Vagina (tissue), 2 donors: ENCODE measurements at regions not wholly inside any gene's neighbourhood (a gene's known extent, or its start where the extent isn't known, plus 50 kb on each side); places are given as distances from the start of the nearest gene placed in this dataset.

ENCODE experiments used
- DNase-seq, 2 donors: peaks; one replicate each; pipeline ENCODE4 v3.0.0-alpha.2; 2017; ENCODE audit errors: extremely low spot score in 2 of 2
- H3K27ac ChIP-seq: fragments of 200-600 bp; sonication (generic); one replicate; pipeline ENCODE4 v1.5.1; 2019
- H3K27me3 ChIP-seq: fragments of 200-600 bp; sonication (generic); one replicate; pipeline ENCODE4 v1.5.1; 2019
- H3K36me3 ChIP-seq, 2 donors: fragments of 200-600 bp; sonication (generic); one replicate each; pipeline ENCODE4 v1.5.1; 2017 to 2019
- H3K4me1 ChIP-seq: fragments of 200-600 bp; sonication (generic); one replicate; pipeline ENCODE4 v1.5.1; 2019
- H3K4me3 ChIP-seq, 2 donors: fragments of 200-600 bp; sonication (generic); 1 replicate in 1 of 2; 2 replicates in 1 of 2; pipeline ENCODE4 v1.5.1; 2016 to 2019
- H3K9me3 ChIP-seq: fragments of 200-600 bp; sonication (generic); one replicate; pipeline ENCODE4 v1.5.1; 2019
- CTCF ChIP-seq, 3 experiments: fragments of 450-650 bp in 2 of 3; fragments of 200-600 bp in 1 of 3; sonication (generic) in 1 of 3; IDR thresholded peaks; one replicate each; pipeline ENCODE4 v1.5.1; 2017 to 2019; ENCODE audit warnings: antibody characterized with exemption in 3 of 3, mild to moderate bottlenecking in 2 of 3, moderate library complexity in 2 of 3
- POLR2A ChIP-seq, 2 donors: fragments of 450-650 bp; IDR thresholded peaks; one replicate each; pipeline ENCODE4 v1.6.1; 2017; ENCODE audit warnings: antibody characterized with exemption in 2 of 2, mild to moderate bottlenecking in 2 of 2, moderate library complexity in 2 of 2
- POLR2AphosphoS5 ChIP-seq, 2 donors: sonication (generic); formaldehyde crosslinking; IDR thresholded peaks; one replicate each; pipeline ENCODE4 v1.9.0; 2017; ENCODE audit warnings: antibody characterized with exemption in 2 of 2, mild to moderate bottlenecking in 2 of 2, low read depth in 1 of 2; ENCODE audit not compliant: insufficient read depth in 1 of 2
- intact Hi-C: fragments of 100-400 bp; cut with DNase I; formaldehyde crosslinking; loops from one replicate; pipeline ENCODE4 v1.15.1; 2023

GRCh38 chr2:107772353-107772752, 54.3 kb upstream of the RGPD4 start:
- no peak overlapping the region for H3K27ac ChIP-seq
- DNase-seq, result no peak
- intact Hi-C loops, result no loop called here

DNA sequence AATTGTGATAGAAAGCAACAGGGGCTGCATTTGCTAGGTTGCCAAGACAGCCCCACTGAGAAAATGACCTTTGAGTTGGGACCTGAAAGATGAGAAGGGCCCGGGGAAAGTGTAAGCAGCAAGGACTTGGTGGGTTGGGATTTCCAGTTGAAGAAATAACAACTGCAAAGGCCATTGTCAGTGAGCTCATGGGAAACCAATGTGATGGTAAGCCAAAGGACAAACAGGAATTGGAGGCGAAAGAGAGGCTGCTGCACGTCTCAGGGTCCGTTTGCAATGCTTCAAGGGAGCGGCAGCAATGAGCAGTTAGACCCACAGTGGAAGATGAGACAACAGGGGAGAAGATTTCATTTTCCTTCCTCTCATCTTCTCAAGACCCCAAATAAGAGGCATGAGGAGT, 51.5 kb upstream of the RGPD4 start:
- Histone ChIP-seq H3K9me3 (no peaks in the 10 kb centered on the region), H3K27ac (no peak overlapping the region), H3K4me1 (no peaks in the 10 kb centered on the region), H3K27me3 (no peaks in the 10 kb centered on the region), H3K4me3 (no peak overlapping the region), H3K36me3 (no peaks in the 10 kb centered on the region)
- TF ChIP-seq POLR2AphosphoS5 (IDR thresholded peaks at IDR 0.05; ENCODE audit: insufficient read depth in 1 of 2, low read depth in 1 of 2), result no peak
- TF ChIP-seq CTCF (IDR thresholded peaks at IDR 0.05), result no peak
- no peak for TF ChIP-seq POLR2A (IDR thresholded peaks at IDR 0.05)
- intact Hi-C loops, result no loop called here
- no peak for DNase-seq

More at GRCh38 chr2:107772353-107772752, 54.3 kb upstream of the RGPD4 start:
- Histone ChIP-seq H3K36me3 (no peaks in the 10 kb centered on the region), H3K9me3 (no peaks in the 10 kb centered on the region), H3K4me3 (no peak overlapping the region), H3K4me1 (no peaks in the 10 kb centered on the region), H3K27me3 (no peaks in the 10 kb centered on the region)
- TF ChIP-seq POLR2A (IDR thresholded peaks at IDR 0.05) (no peak), POLR2AphosphoS5 (IDR thresholded peaks at IDR 0.05; ENCODE audit: insufficient read depth in 1 of 2, low read depth in 1 of 2) (peak in 1 of 2 donors; percentile 70), CTCF (IDR thresholded peaks at IDR 0.05) (no peak)

DNA sequence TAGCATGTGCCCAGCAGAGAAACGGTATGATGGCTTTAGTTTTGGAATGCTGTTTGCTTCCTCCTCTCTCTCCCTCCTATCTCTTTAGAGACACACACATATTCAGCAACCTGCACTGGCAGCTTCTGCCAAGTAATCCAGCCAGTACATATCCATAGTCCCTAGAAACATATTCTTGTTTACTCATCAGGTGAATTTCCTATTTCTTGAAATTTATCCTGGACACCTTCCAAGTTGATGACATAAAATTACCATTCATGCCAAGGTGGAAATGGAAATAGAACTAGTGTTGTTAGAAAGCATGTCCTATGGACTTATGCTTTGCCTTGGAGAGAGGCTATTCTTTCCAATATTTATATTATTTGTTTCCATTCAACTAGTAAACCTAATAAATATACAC, 50.9 kb upstream of the RGPD4 start:
- no peaks in the 10 kb centered on the region for H3K9me3 ChIP-seq
- no peaks in the 10 kb centered on the region for H3K27me3 ChIP-seq
- intact Hi-C loops, result no loop called here
- H3K4me3 ChIP-seq, result no peak overlapping the region
- TF ChIP-seq CTCF (IDR thresholded peaks at IDR 0.05) (no peak), POLR2AphosphoS5 (IDR thresholded peaks at IDR 0.05; ENCODE audit: insufficient read depth in 1 of 2, low read depth in 1 of 2) (no peak), POLR2A (IDR thresholded peaks at IDR 0.05) (no peak)
- no peak for DNase-seq
- H3K4me1 ChIP-seq, result no peaks in the 10 kb centered on the region
- no peaks in the 10 kb centered on the region for H3K36me3 ChIP-seq
- no peak overlapping the region for H3K27ac ChIP-seq

GRCh38 chr2:107776362-107776761, 50.3 kb upstream of the RGPD4 start:
- no peaks in the 10 kb centered on the region for H3K36me3 ChIP-seq
- H3K27me3 ChIP-seq, result no peaks in the 10 kb centered on the region
- TF ChIP-seq POLR2A (IDR thresholded peaks at IDR 0.05) (no peak), POLR2AphosphoS5 (IDR thresholded peaks at IDR 0.05; ENCODE audit: insufficient read depth in 1 of 2, low read depth in 1 of 2) (no peak), CTCF (IDR thresholded peaks at IDR 0.05) (no peak)
- no peaks in the 10 kb centered on the region for H3K4me1 ChIP-seq
- intact Hi-C loops, result no loop called here
- no peak overlapping the region for H3K27ac ChIP-seq
- H3K9me3 ChIP-seq, result no peaks in the 10 kb centered on the region
- H3K4me3 ChIP-seq, result no peak overlapping the region
- DNase-seq, result no peak
